IMR-90 (cell line): ENCODE measurements at regions not wholly inside any gene's neighbourhood (a gene's known extent, or its start where the extent isn't known, plus 50 kb on each side); places are given as distances from the start of the nearest gene placed in this dataset.

Source experiments
- ATAC-seq: fragments of 200-7000 bp; cut with Tn5 transposase; 2 replicates; pipeline ENCODE4 v1.9.1; 2020; ENCODE audit warnings: low read depth, mild to moderate bottlenecking, moderate library complexity
- BruUV-seq: library from RNA; stranded (reverse); fragments of 400-500 nt; replicated peaks from 2 replicates; lab custom pipeline; 2021; lab: Mats Ljungman, UMichigan
- CTCF ChIA-PET: fragments of 300-600 bp; formaldehyde crosslinking; extraction: SDS; loops from one replicate; lab custom pipeline; 2021; ENCODE audit warnings: antibody characterized with exemption; lab: Yijun Ruan, JAX
- POLR2A ChIA-PET: fragments of 300-600 bp; sonication (Branson Sonifier 250); formaldehyde crosslinking; loops from one replicate; lab custom pipeline; 2022; ENCODE audit warnings: antibody characterized with exemption; ENCODE audit not compliant: unreplicated experiment; lab: Charles Lee
- DNase-seq: peaks from one replicate; pipeline ENCODE4 v3.0.0; 2013
- H2AFZ ChIP-seq: replicated peaks from 2 replicates; pipeline ENCODE3; 2013; ENCODE audit warnings: low read length, mild to moderate bottlenecking; ENCODE audit not compliant: poor library complexity
- H2AK5ac ChIP-seq: 2 replicates; pipeline ENCODE4 v1.6.1; 2013; ENCODE audit warnings: low read depth, low read length, inconsistent platforms
- H2AK9ac ChIP-seq: replicated peaks from 2 replicates; pipeline ENCODE3; 2013; ENCODE audit warnings: mild to moderate bottlenecking, low read depth, low read length, moderate library complexity; ENCODE audit not compliant: poor library complexity
- H2BK120ac ChIP-seq: 2 replicates; pipeline ENCODE4 v1.6.1; 2013; ENCODE audit warnings: low read depth, low read length, inconsistent platforms
- H2BK15ac ChIP-seq: 3 replicates; pipeline ENCODE4 v1.6.1; 2013; ENCODE audit warnings: low read depth, low read length, inconsistent platforms
- H2BK20ac ChIP-seq: 2 replicates; pipeline ENCODE4 v1.6.1; 2013; ENCODE audit warnings: low read depth, mild to moderate bottlenecking, inconsistent platforms, low read length, moderate library complexity
- H2BK5ac ChIP-seq: 2 replicates; pipeline ENCODE4 v1.6.1; 2013; ENCODE audit warnings: mild to moderate bottlenecking, low read depth, low read length, inconsistent platforms; ENCODE audit not compliant: poor library complexity, severe bottlenecking
- H3K14ac ChIP-seq: replicated peaks from 2 replicates; pipeline ENCODE4 v1.6.1; 2013; ENCODE audit warnings: low read depth, low read length, inconsistent platforms
- H3K18ac ChIP-seq: 2 replicates; pipeline ENCODE4 v1.6.1; 2013; ENCODE audit warnings: low read depth, low read length, control low read depth
- H3K23ac ChIP-seq: 2 replicates; pipeline ENCODE4 v1.6.1; 2013; ENCODE audit warnings: low read depth, low read length, inconsistent platforms
- H3K27ac ChIP-seq: 2 replicates; pipeline ENCODE4 v1.5.1; 2013; ENCODE audit warnings: mild to moderate bottlenecking, control low read depth, low read length; ENCODE audit not compliant: insufficient read depth
- H3K27me3 ChIP-seq: 2 replicates; pipeline ENCODE4 v1.6.1; 2013; ENCODE audit warnings: low read length; ENCODE audit not compliant: control insufficient read depth, insufficient read depth
- H3K36me3 ChIP-seq: 2 replicates; pipeline ENCODE4 v1.6.1; 2013; ENCODE audit warnings: low read length, mixed read lengths; ENCODE audit not compliant: control insufficient read depth, insufficient read depth
- H3K4ac ChIP-seq: 2 replicates; pipeline ENCODE4 v1.6.1; 2013; ENCODE audit warnings: low read depth, low read length, inconsistent platforms
- H3K4me1 ChIP-seq: 2 replicates; pipeline ENCODE4 v1.6.1; 2013; ENCODE audit warnings: low read length, mixed read lengths; ENCODE audit not compliant: control insufficient read depth, insufficient read depth
- H3K4me2 ChIP-seq: 2 replicates; pipeline ENCODE4 v1.6.1; 2013; ENCODE audit warnings: low read depth, mild to moderate bottlenecking, control low read depth, low read length, moderate library complexity
- H3K4me3 ChIP-seq: 2 replicates; pipeline ENCODE4 v1.5.1; 2013; ENCODE audit warnings: low read depth, mild to moderate bottlenecking, control low read depth, low read length, moderate library complexity; ENCODE audit not compliant: insufficient read depth
- H3K56ac ChIP-seq: 2 replicates; pipeline ENCODE4 v1.6.1; 2013; ENCODE audit warnings: low read length, inconsistent platforms; ENCODE audit not compliant: insufficient read depth; ENCODE audit errors: extremely low read depth
- H3K79me1 ChIP-seq, 2 experiments: 2 replicates each; pipeline ENCODE4 v1.6.1; 2013; ENCODE audit warnings: low read length in 2 of 2, inconsistent platforms in 1 of 2, low read depth in 1 of 2
- H3K9ac ChIP-seq: 2 replicates; pipeline ENCODE4 v1.6.1; 2013; ENCODE audit warnings: low read depth, low read length, control low read depth
- H3K9me1 ChIP-seq: 2 replicates; pipeline ENCODE4 v1.6.1; 2013; ENCODE audit warnings: low read length, inconsistent platforms; ENCODE audit not compliant: insufficient read depth
- H3K9me3 ChIP-seq: 2 replicates; pipeline ENCODE4 v1.6.1; 2013; ENCODE audit warnings: low read length; ENCODE audit not compliant: control insufficient read depth, insufficient read depth
- H4K20me1 ChIP-seq: 2 replicates; pipeline ENCODE4 v1.6.1; 2013; ENCODE audit warnings: low read length, inconsistent platforms; ENCODE audit not compliant: insufficient read depth
- H4K5ac ChIP-seq: 2 replicates; pipeline ENCODE4 v1.6.1; 2013; ENCODE audit warnings: mild to moderate bottlenecking, low read depth, low read length, control low read depth
- H4K8ac ChIP-seq, 2 experiments: 2 replicates each; pipeline ENCODE4 v1.6.1; 2013; ENCODE audit warnings: low read depth in 2 of 2, low read length in 2 of 2, control low read depth in 1 of 2, inconsistent platforms in 1 of 2
- H4K91ac ChIP-seq: 2 replicates; pipeline ENCODE4 v1.6.1; 2013; ENCODE audit warnings: low read depth, low read length, inconsistent platforms; ENCODE audit not compliant: insufficient read depth
- MXI1 ChIP-seq: IDR thresholded peaks from 2 replicates; pipeline ENCODE4 v1.6.1; 2012; ENCODE audit warnings: low read depth, mild to moderate bottlenecking, low read length, moderate library complexity, borderline replicate concordance
- RCOR1 ChIP-seq: IDR thresholded peaks from 2 replicates; pipeline ENCODE4 v1.6.1; 2012; ENCODE audit warnings: mild to moderate bottlenecking, low read length, improper control_type of control experiment; ENCODE audit not compliant: insufficient replicate concordance
- WGBS, 2 experiments: methylation state at CpG; one replicate each; pipeline versions ENCODE4 v1.1.5 to v1.1.7; 2013; ENCODE audit warnings: missing lambda C conversion rate in 2 of 2; ENCODE audit not compliant: insufficient read length in 1 of 2; ENCODE audit errors: extremely low coverage in 2 of 2; 5-methylcytosine and 5-hydroxymethylcytosine counted together
- dilution Hi-C: fragments of 300-500 bp; cut with HindIII; formaldehyde crosslinking; loops from one replicate; pipeline ENCODE4 v1.14.3; 2018; ENCODE audit warnings: low sequenced_read_pairs; ENCODE audit not compliant: unreplicated experiment
- in situ Hi-C: fragments of 300-500 bp; cut with MboI; formaldehyde crosslinking; loops from 3 replicates; pipeline ENCODE4 v1.14.3; 2019; ENCODE audit warnings: low sequenced_read_pairs, inconsistent platforms, mixed read lengths
- intact Hi-C: fragments of 100-400 bp; cut with micrococcal nuclease; formaldehyde crosslinking; loops from 2 replicates; pipeline ENCODE4 v1.10.0; 2022
- TF ChIP-seq, protein P1 (sequence below): fragments of 150-350 bp; IDR thresholded peaks from 2 replicates; pipeline ENCODE4 v1.6.1; 2016; ENCODE audit warnings: low read depth, mild to moderate bottlenecking, low read length, moderate library complexity, borderline replicate concordance

DNA sequence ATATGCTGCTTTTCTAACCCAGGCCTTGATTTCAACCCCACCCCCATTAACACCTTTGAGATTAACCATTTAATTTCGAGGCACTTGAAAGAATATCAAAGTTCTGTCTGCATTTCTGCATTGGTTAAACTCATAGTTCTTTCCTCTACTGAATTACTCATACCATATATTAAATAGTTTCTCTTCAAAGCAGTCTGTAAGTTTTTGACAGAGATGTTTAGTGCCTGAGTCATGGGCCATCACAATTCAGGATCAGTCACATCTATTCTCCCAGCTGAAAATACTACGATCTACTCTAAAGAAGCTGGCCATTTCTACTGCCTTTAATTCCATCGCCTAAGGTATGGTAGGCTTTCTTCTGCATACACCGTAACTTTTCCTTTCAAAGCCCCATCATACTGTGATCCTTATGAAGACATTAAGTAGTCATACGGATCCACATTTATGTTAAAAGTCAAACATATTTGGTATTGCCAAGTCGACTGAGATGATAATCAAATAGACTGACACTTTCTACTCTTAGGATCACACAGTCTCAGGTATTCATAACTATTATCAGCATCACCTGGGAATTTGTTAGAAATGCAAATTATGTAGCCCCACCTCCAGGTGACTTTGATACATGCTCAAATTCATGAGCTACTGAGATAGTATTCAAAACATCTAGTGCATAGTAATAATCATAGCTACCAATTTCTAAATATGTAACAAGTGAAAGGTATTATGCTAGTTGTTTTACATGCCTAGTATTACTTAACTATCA is 489.4 kb upstream of the IL12A start:
- no CpG with 5 or more reads among the region's 6 CpGs for WGBS, 2 experiments
- no peaks in the 10 kb centered on the region for H3K9me3 ChIP-seq
- H3K4me1 ChIP-seq, result no peaks in the 10 kb centered on the region
- no peak overlapping the region for H4K8ac ChIP-seq
- no peak overlapping the region for H2BK120ac ChIP-seq
- H3K27ac ChIP-seq, result no peak overlapping the region
- POLR2A ChIA-PET, result no interaction called here
- ATAC-seq, result peak; percentile 75
- H3K27me3 ChIP-seq, result peaks cover 2% of the 10 kb centered on the region; the same call in 1 of the 2 replicates
- H3K4me3 ChIP-seq, result no peak overlapping the region
- H3K4ac ChIP-seq, result no peak overlapping the region
- no peak overlapping the region for H3K14ac ChIP-seq
- no TSS peak for BruUV-seq
- dilution Hi-C loops (no loop called here), intact Hi-C loops (no loop called here), in situ Hi-C loops (no loop called here)
- H2AK9ac ChIP-seq, result no peak overlapping the region
- H2BK15ac ChIP-seq, result no peak overlapping the region
- peak; percentile 49 for DNase-seq
- peaks cover 3% of the 10 kb centered on the region; the same call in 1 of the 2 replicates for H4K20me1 ChIP-seq
- CTCF ChIA-PET, result no interaction called here
- no peak overlapping the region for H3K23ac ChIP-seq
- no peak overlapping the region for H2AK5ac ChIP-seq
- no peak overlapping the region for H3K56ac ChIP-seq
- TF ChIP-seq MXI1, result no peak
- TF ChIP-seq RCOR1, result no peak
- TF ChIP-seq, protein P1, sequence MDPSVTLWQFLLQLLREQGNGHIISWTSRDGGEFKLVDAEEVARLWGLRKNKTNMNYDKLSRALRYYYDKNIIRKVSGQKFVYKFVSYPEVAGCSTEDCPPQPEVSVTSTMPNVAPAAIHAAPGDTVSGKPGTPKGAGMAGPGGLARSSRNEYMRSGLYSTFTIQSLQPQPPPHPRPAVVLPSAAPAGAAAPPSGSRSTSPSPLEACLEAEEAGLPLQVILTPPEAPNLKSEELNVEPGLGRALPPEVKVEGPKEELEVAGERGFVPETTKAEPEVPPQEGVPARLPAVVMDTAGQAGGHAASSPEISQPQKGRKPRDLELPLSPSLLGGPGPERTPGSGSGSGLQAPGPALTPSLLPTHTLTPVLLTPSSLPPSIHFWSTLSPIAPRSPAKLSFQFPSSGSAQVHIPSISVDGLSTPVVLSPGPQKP, result no peak
- no peak overlapping the region for H4K5ac ChIP-seq
- no peak overlapping the region for H2AFZ ChIP-seq
- H2BK5ac ChIP-seq, result no peak overlapping the region
- H3K18ac ChIP-seq, result no peak overlapping the region
- H3K9me1 ChIP-seq, result no peaks in the 10 kb centered on the region
- no peaks in the 10 kb centered on the region for H3K36me3 ChIP-seq
- H3K79me1 ChIP-seq, result no peaks in the 10 kb centered on the region
- no peak overlapping the region for H2BK20ac ChIP-seq
- H3K9ac ChIP-seq, result no peak overlapping the region
- H4K91ac ChIP-seq, result no peak overlapping the region
- H3K4me2 ChIP-seq, result no peak overlapping the region
